ENCODE measurements at regions not wholly inside any gene's neighbourhood (a gene's known extent, or its start where the extent isn't known, plus 50 kb on each side); places are given as distances from the start of the nearest gene placed in this dataset.

DNA sequence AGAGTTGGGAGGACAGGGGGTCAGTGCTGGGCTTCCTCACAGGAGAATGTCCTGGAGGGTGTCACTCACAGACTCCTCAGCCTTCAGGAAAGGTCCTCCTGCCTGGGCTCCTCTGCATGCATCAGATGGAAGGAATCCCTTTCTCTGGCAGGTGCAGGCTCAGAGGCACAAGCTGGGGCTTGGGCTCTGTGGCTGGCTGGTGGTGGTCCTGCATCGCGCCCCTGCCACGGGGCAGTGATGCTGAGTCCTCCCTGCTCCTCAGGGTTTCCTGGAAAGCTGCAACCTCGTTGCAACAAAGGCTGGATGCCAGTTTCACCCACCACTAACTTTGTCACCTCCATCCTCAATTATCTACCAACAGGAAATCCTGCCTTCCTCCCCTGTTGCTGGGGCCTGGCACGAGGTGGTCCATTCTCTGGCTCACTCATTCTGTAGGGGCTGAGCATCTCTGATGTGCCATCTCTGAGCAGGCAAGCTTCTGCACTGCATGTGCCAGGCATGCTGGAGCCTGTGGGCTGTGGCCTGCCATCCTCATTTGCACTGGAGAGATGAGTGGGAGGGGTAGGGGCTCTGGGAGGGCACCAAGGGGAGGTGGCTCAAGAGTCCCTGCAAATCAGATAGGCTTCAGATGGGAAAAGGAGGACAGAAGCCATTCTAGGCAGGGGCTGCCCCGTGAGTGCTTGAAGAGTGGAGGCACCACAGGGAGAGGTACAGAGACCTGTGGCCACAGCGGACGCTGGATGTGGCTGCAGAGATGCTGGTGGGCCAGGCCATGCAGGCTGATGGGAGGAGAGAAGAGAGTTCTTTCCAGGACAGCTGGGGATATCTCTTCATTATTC, 272.6 kb upstream of the HS6ST1 start:
- TF ChIP-seq, protein P1, sequence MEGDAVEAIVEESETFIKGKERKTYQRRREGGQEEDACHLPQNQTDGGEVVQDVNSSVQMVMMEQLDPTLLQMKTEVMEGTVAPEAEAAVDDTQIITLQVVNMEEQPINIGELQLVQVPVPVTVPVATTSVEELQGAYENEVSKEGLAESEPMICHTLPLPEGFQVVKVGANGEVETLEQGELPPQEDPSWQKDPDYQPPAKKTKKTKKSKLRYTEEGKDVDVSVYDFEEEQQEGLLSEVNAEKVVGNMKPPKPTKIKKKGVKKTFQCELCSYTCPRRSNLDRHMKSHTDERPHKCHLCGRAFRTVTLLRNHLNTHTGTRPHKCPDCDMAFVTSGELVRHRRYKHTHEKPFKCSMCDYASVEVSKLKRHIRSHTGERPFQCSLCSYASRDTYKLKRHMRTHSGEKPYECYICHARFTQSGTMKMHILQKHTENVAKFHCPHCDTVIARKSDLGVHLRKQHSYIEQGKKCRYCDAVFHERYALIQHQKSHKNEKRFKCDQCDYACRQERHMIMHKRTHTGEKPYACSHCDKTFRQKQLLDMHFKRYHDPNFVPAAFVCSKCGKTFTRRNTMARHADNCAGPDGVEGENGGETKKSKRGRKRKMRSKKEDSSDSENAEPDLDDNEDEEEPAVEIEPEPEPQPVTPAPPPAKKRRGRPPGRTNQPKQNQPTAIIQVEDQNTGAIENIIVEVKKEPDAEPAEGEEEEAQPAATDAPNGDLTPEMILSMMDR (conservative IDR thresholded peaks at IDR 0.05): no peak
- H3K27ac ChIP-seq: no peak overlapping the region

- no peak overlapping the region for H3K27ac ChIP-seq
- TF ChIP-seq, protein P1 (conservative IDR thresholded peaks at IDR 0.05): no peak
Measured at GRCh38 chr2:128591861-128592822, 273.5 kb upstream of the HS6ST1 start.

DNA sequence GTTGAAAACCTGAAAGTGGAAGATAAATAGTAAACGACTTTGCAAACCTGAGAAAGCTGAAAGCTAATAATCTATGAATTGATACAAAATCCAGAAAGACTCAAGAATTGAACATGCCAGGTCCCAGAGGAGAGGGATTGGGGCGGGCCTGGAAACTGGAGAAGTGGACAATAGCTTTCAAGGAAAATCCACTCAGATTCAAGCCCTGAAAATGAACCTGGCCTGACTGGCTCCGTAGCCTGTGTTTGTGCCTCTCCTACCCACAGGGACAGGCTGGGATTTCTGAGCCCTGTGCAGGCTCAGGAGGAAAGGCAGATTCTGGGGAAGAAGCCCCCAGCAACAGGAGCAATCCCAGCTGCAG, 274.8 kb upstream of the HS6ST1 start:
- no peak overlapping the region for H3K27ac ChIP-seq
- TF ChIP-seq, protein P1 (conservative IDR thresholded peaks at IDR 0.05): no peak

GRCh38 chr2:128593879-128594650, 275.4 kb upstream of the HS6ST1 start:
- TF ChIP-seq, protein P1 (conservative IDR thresholded peaks at IDR 0.05): no peak

GRCh38 chr2:128594651-128594910, 275.9 kb upstream of the HS6ST1 start:
- peak overlapping the region; percentile 52; the same call in 1 of the 2 replicates for H3K27ac ChIP-seq
- TF ChIP-seq, protein P1 (conservative IDR thresholded peaks at IDR 0.05): no peak

More at GRCh38 chr2:128593879-128594650, 275.4 kb upstream of the HS6ST1 start:
- H3K27ac ChIP-seq: no peak overlapping the region; the same call in 1 of the 2 replicates

DNA sequence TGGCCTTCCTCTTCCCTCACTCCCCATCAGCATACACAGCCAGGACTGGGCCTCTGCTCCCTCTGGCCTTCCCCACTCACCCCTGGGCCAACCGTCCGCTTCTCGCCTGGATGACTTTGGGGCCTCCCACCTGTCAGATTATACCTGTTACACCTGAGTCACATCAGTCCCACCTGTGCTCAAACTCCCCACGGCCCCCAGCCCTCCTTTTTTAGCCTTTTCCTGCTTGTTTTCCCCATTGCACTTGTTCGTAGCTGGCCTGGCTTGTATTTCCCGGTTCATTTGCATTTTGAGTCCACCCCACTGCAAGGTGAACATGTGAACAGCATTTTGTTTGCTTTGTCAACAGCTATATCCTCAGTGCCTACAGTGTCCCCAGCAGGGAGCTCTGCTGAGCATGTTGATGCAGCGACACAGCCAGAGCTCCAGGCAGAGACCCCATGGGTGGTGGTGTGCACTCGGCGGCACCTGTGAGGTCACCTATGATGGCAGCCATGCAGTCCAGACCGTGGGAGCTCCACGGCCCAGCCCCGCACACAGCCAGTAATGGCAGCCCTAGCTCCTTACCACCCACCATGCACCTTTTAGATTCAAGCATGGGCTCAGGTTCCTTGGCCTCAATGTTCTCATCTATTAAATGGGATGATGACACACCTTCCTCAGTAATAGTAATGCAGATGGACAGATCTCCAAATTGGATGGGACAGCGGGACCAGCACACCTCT, 276.4 kb upstream of the HS6ST1 start:
- peak overlapping the region; percentile 52; the same call in 1 of the 2 replicates for H3K27ac ChIP-seq
- TF ChIP-seq, protein P1 (conservative IDR thresholded peaks at IDR 0.05): peak; percentile 49

All from VCaP (cell line).